ENCODE measurements at regions not wholly inside any gene's neighbourhood (a gene's known extent, or its start where the extent isn't known, plus 50 kb on each side); places are given as distances from the start of the nearest gene placed in this dataset.

DNA sequence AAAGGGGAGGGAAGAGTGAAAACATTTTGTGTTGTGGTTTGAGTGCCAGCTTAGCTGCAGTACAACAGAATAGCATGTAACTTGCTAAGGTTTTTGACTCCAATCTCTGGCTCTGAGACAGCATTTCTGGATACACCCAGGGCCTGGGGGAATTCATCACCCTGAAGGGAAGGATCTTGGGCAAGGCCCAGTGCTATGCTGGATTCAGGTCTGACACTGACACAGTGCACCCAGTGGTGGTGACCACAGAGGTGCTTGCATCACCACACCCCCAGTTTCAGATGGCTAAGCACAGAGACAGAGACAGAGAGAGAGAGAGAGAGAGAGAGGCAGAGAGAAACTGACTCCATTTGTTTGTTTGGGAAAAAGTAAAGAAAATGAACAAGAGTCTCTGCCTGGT, 74.1 kb upstream of the KBTBD8 start:
- no peaks in the 10 kb centered on the region for H3F3A ChIP-seq (ENCODE audit: insufficient read depth, low read length)

DNA sequence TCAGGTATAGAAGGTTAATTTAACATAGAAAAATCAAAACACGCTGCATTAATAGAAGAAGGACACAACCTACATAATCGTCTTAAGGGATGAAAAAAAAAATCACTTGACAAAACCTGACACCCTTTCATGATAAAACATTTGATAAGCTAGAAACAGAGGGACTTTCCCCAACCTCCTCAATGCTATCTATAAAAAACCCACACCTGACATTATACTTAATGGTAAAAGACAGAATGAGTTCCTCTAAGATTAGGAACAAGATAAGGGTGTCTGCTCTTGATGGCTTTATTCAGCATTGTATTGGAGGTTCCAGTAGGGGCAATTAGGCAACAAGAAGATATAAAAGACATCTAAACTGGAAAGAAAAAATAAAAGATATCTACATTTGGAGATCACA, 69.9 kb upstream of the KBTBD8 start:
- TF ChIP-seq EZH2 (IDR thresholded peaks at IDR 0.05; ENCODE audit: borderline replicate concordance, low read length) = no peak
- TF ChIP-seq, protein P1, sequence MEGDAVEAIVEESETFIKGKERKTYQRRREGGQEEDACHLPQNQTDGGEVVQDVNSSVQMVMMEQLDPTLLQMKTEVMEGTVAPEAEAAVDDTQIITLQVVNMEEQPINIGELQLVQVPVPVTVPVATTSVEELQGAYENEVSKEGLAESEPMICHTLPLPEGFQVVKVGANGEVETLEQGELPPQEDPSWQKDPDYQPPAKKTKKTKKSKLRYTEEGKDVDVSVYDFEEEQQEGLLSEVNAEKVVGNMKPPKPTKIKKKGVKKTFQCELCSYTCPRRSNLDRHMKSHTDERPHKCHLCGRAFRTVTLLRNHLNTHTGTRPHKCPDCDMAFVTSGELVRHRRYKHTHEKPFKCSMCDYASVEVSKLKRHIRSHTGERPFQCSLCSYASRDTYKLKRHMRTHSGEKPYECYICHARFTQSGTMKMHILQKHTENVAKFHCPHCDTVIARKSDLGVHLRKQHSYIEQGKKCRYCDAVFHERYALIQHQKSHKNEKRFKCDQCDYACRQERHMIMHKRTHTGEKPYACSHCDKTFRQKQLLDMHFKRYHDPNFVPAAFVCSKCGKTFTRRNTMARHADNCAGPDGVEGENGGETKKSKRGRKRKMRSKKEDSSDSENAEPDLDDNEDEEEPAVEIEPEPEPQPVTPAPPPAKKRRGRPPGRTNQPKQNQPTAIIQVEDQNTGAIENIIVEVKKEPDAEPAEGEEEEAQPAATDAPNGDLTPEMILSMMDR (IDR thresholded peaks at IDR 0.05; ENCODE audit: low read length) = no peak
- Histone ChIP-seq H3K27me3 (ENCODE audit: insufficient read depth, low read length) (no peaks in the 10 kb centered on the region), H4K20me1 (ENCODE audit: insufficient read depth, low read length) (no peaks in the 10 kb centered on the region), H3K4me2 (ENCODE audit: low read length) (no peak overlapping the region), H3K9me2 (ENCODE audit: low read depth, low read length) (no peaks in the 10 kb centered on the region), H3K4me1 (ENCODE audit: insufficient read depth, low read length, severe bottlenecking) (no peaks in the 10 kb centered on the region), H3K9ac (ENCODE audit: low read length) (no peak overlapping the region), H3K4me3 (ENCODE audit: low read depth, low read length, poor library complexity, severe bottlenecking) (no peak overlapping the region), H3F3A (ENCODE audit: insufficient read depth, low read length) (no peaks in the 10 kb centered on the region), H3K27ac (ENCODE audit: low read depth, low read length, poor library complexity, severe bottlenecking) (no peak overlapping the region), H3K79me2 (ENCODE audit: insufficient read depth, low read length) (no peaks in the 10 kb centered on the region), H3K36me3 (ENCODE audit: insufficient read depth, low read length) (no peaks in the 10 kb centered on the region), H3K9me3 (ENCODE audit: low read length) (no peaks in the 10 kb centered on the region), H2AFZ (ENCODE audit: low read length) (no peak overlapping the region)

More for the DNA sequence above, 74.1 kb upstream of the KBTBD8 start:
- H3K27ac ChIP-seq (ENCODE audit: low read depth, low read length, poor library complexity, severe bottlenecking) = no peak overlapping the region
- no peaks in the 10 kb centered on the region for H3K79me2 ChIP-seq (ENCODE audit: insufficient read depth, low read length)
- H3K9ac ChIP-seq (ENCODE audit: low read length) = no peak overlapping the region
- no peaks in the 10 kb centered on the region for H3K9me2 ChIP-seq (ENCODE audit: low read depth, low read length)
- no peaks in the 10 kb centered on the region for H3K36me3 ChIP-seq (ENCODE audit: insufficient read depth, low read length)
- TF ChIP-seq, protein P1 (IDR thresholded peaks at IDR 0.05; ENCODE audit: low read length) = no peak
- TF ChIP-seq EZH2 (IDR thresholded peaks at IDR 0.05; ENCODE audit: borderline replicate concordance, low read length) = no peak
- H3K4me3 ChIP-seq (ENCODE audit: low read depth, low read length, poor library complexity, severe bottlenecking) = no peak overlapping the region
- no peaks in the 10 kb centered on the region for H4K20me1 ChIP-seq (ENCODE audit: insufficient read depth, low read length)
- no peaks in the 10 kb centered on the region for H3K4me1 ChIP-seq (ENCODE audit: insufficient read depth, low read length, severe bottlenecking)
- H3K27me3 ChIP-seq (ENCODE audit: insufficient read depth, low read length) = no peaks in the 10 kb centered on the region
- H2AFZ ChIP-seq (ENCODE audit: low read length) = no peak overlapping the region
- no peak overlapping the region for H3K4me2 ChIP-seq (ENCODE audit: low read length)
- H3K9me3 ChIP-seq (ENCODE audit: low read length) = no peaks in the 10 kb centered on the region

DNA sequence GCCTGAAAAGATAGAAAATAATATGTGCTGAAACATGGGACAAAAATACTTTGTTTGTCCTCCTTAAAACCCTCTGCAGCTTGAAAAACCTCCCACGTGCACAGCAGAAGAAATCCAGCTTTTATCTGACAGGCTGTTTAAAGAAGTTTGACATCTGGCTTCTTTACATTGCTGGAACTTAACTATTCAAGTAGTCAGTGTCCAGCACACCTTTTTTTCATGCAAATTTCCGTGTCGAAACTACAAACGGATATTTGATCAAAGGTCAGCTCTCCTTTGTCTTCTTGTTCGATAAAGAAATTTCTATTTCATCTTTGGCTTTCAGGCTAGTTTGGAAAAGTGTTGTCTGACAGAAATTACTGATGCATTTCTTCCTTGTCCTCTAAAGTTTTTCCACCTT, 66.8 kb upstream of the KBTBD8 start:
- Histone ChIP-seq H3K4me2 (ENCODE audit: low read length) (no peak overlapping the region), H3K9me3 (ENCODE audit: low read length) (no peaks in the 10 kb centered on the region), H3F3A (ENCODE audit: insufficient read depth, low read length) (no peaks in the 10 kb centered on the region), H3K9me2 (ENCODE audit: low read depth, low read length) (no peaks in the 10 kb centered on the region), H2AFZ (ENCODE audit: low read length) (no peak overlapping the region), H3K4me1 (ENCODE audit: insufficient read depth, low read length, severe bottlenecking) (no peaks in the 10 kb centered on the region), H3K36me3 (ENCODE audit: insufficient read depth, low read length) (no peaks in the 10 kb centered on the region), H3K27ac (ENCODE audit: low read depth, low read length, poor library complexity, severe bottlenecking) (no peak overlapping the region), H4K20me1 (ENCODE audit: insufficient read depth, low read length) (no peaks in the 10 kb centered on the region), H3K27me3 (ENCODE audit: insufficient read depth, low read length) (no peaks in the 10 kb centered on the region), H3K79me2 (ENCODE audit: insufficient read depth, low read length) (no peaks in the 10 kb centered on the region), H3K9ac (ENCODE audit: low read length) (no peak overlapping the region), H3K4me3 (ENCODE audit: low read depth, low read length, poor library complexity, severe bottlenecking) (no peak overlapping the region)
- TF ChIP-seq EZH2 (IDR thresholded peaks at IDR 0.05; ENCODE audit: borderline replicate concordance, low read length) = no peak
- TF ChIP-seq, protein P1 (IDR thresholded peaks at IDR 0.05; ENCODE audit: low read length) = no peak
